CD14-positive monocyte (primary cell): ENCODE measurements at regions not wholly inside any gene's neighbourhood (a gene's known extent, or its start where the extent isn't known, plus 50 kb on each side); places are given as distances from the start of the nearest gene placed in this dataset.

Source experiments
- DNase-seq, 3 donors: peaks; one replicate each; pipeline ENCODE4 v3.0.0-alpha.2; 2011 to 2022
- H2AFZ ChIP-seq: 2 replicates; pipeline ENCODE4 v1.6.0; 2012; ENCODE audit warnings: mild to moderate bottlenecking, low read depth, low read length, inconsistent platforms; ENCODE audit not compliant: insufficient read depth, poor library complexity, severe bottlenecking
- H3K27ac ChIP-seq, 2 donors: 1 replicate in 1 of 2; 2 replicates in 1 of 2; pipeline ENCODE4 v1.5.1; 2012 to 2013; ENCODE audit warnings: low read length in 2 of 2, control low read depth in 1 of 2, inconsistent platforms in 1 of 2, low read depth in 1 of 2, mild to moderate bottlenecking in 1 of 2
- H3K27me3 ChIP-seq, 2 donors: one replicate each; pipeline versions ENCODE4 v1.6.0 to v1.6.1; 2011 to 2013; ENCODE audit warnings: low read length in 2 of 2; ENCODE audit not compliant: control insufficient read depth in 2 of 2, insufficient read depth in 2 of 2
- H3K36me3 ChIP-seq, 2 donors: replicated peaks in 1 of 2; 1 replicate in 1 of 2; 2 replicates in 1 of 2; pipeline versions ENCODE4 v1.5.1 to v1.6.1; 2012 to 2013; ENCODE audit warnings: low read length in 2 of 2, control low read depth in 1 of 2, inconsistent platforms in 1 of 2, mild to moderate bottlenecking in 1 of 2; ENCODE audit not compliant: insufficient read depth in 2 of 2, control insufficient read depth in 1 of 2
- H3K4me1 ChIP-seq, 2 donors: 1 replicate in 1 of 2; 2 replicates in 1 of 2; pipeline versions ENCODE4 v1.5.1 to v1.6.1; 2012 to 2013; ENCODE audit warnings: low read length in 2 of 2, control low read depth in 1 of 2, inconsistent platforms in 1 of 2, mild to moderate bottlenecking in 1 of 2, moderate library complexity in 1 of 2; ENCODE audit not compliant: insufficient read depth in 2 of 2, control insufficient read depth in 1 of 2
- H3K4me2 ChIP-seq: replicated peaks from 2 replicates; pipeline ENCODE3; 2012; ENCODE audit warnings: low read length, moderate library complexity, mild to moderate bottlenecking; ENCODE audit not compliant: poor library complexity, severe bottlenecking; ENCODE audit errors: extremely low read depth
- H3K4me3 ChIP-seq, 3 experiments: fragments of 200-600 bp in 1 of 3; sonication (generic) in 1 of 3; replicated peaks in 1 of 3; 1 replicate in 2 of 3; 2 replicates in 1 of 3; pipeline ENCODE4 v1.5.1; 2011 to 2013; ENCODE audit warnings: low read length in 3 of 3, mild to moderate bottlenecking in 3 of 3, control low read depth in 2 of 3, low read depth in 2 of 3, inconsistent platforms in 1 of 3, moderate library complexity in 1 of 3
- H3K79me2 ChIP-seq: 2 replicates; pipeline ENCODE4 v1.6.0; 2012; ENCODE audit warnings: mild to moderate bottlenecking, control low read depth, inconsistent platforms, low read length, moderate library complexity; ENCODE audit not compliant: insufficient read depth
- H3K9ac ChIP-seq: 2 replicates; pipeline ENCODE4 v1.6.0; 2017; ENCODE audit warnings: low read length, mild to moderate bottlenecking; ENCODE audit not compliant: insufficient read depth, poor library complexity, severe bottlenecking
- H3K9me3 ChIP-seq, 2 donors: replicated peaks in 1 of 2; 1 replicate in 1 of 2; 2 replicates in 1 of 2; pipeline versions ENCODE4 v1.5.1 to v1.6.1; 2012 to 2013; ENCODE audit warnings: low read length in 2 of 2, control low read depth in 1 of 2; ENCODE audit not compliant: control insufficient read depth in 1 of 2, insufficient read depth in 1 of 2
- H4K20me1 ChIP-seq: 2 replicates; pipeline ENCODE4 v1.6.0; 2012; ENCODE audit warnings: mild to moderate bottlenecking, low read length, control low read depth, moderate library complexity; ENCODE audit not compliant: insufficient read depth
- H3K27ac Mint-ChIP-seq, 7 donors: one replicate each; pipeline ENCODE4 v1.8.0; 2020; ENCODE audit warnings: mild to moderate bottlenecking in 7 of 7, mixed read lengths in 7 of 7, moderate library complexity in 6 of 7, inconsistent platforms in 2 of 7
- H3K27me3 Mint-ChIP-seq, 3 donors: one replicate each; pipeline ENCODE4 v1.8.0; 2021 to 2022; ENCODE audit warnings: low read depth in 3 of 3, mild to moderate bottlenecking in 3 of 3, mixed read lengths in 3 of 3, moderate library complexity in 3 of 3, inconsistent platforms in 1 of 3
- H3K36me3 Mint-ChIP-seq, 2 donors: one replicate each; pipeline ENCODE4 v1.8.0; 2020; ENCODE audit warnings: mixed read lengths in 2 of 2, inconsistent platforms in 1 of 2, mild to moderate bottlenecking in 1 of 2
- H3K4me1 Mint-ChIP-seq: one replicate; pipeline ENCODE4 v1.8.0; 2020; ENCODE audit warnings: mild to moderate bottlenecking, mixed read lengths
- H3K4me3 Mint-ChIP-seq, 2 donors: one replicate each; pipeline ENCODE4 v1.8.0; 2020; ENCODE audit warnings: mild to moderate bottlenecking in 2 of 2, mixed read lengths in 2 of 2, moderate library complexity in 1 of 2
- H3K9me3 Mint-ChIP-seq, 7 donors: one replicate each; pipeline ENCODE4 v1.8.0; 2020 to 2022; ENCODE audit warnings: mixed read lengths in 7 of 7, mild to moderate bottlenecking in 6 of 7, moderate library complexity in 6 of 7, inconsistent platforms in 2 of 7
- CTCF ChIP-seq: fragments of 200-600 bp; IDR thresholded peaks from one replicate; pipeline ENCODE4 v1.8.0; 2022; ENCODE audit warnings: antibody characterized with exemption, mild to moderate bottlenecking
- WGBS: methylation state at CpG from one replicate; pipeline ENCODE4 v1.1.5; 2013; ENCODE audit warnings: missing lambda C conversion rate; ENCODE audit not compliant: insufficient coverage; 5-methylcytosine and 5-hydroxymethylcytosine counted together
- intact Hi-C, 2 donors: fragments of 100-400 bp; cut with micrococcal nuclease; formaldehyde crosslinking; loops; one replicate each; pipeline versions ENCODE4 v1.15.0 to v1.15.1; 2023

GRCh38 chr17:73824321-73824720 is 180.1 kb upstream of the SDK2 start:
- Mint-ChIP-seq H3K27ac (no peak overlapping the region), H3K36me3 (no peaks in the 10 kb centered on the region), H3K4me3 (no peak overlapping the region), H3K4me1 (peaks cover 21% of the 10 kb centered on the region), H3K27me3 (peaks cover 9 to 22% (median 10%) of the 10 kb centered on the region in 3 donors), H3K9me3 (peaks cover 0 to 4% (median 0%) of the 10 kb centered on the region in 7 donors)
- no peak for TF ChIP-seq CTCF
- intact Hi-C loops, result no loop called here
- Histone ChIP-seq H3K4me2 (no peak overlapping the region), H3K4me1 (peaks cover 8 to 9% of the 10 kb centered on the region in 2 donors), H3K9me3 (peaks cover 0 to 6% of the 10 kb centered on the region in 2 donors), H3K27me3 (no peaks in the 10 kb centered on the region), H3K27ac (no peak overlapping the region), H2AFZ (no peak overlapping the region), H4K20me1 (no peaks in the 10 kb centered on the region), H3K36me3 (no peaks in the 10 kb centered on the region), H3K9ac (no peak overlapping the region), H3K79me2 (no peaks in the 10 kb centered on the region), H3K4me3 (no peak overlapping the region)
- WGBS, result 100% methylated on average over 2 of the region's 4 CpGs
- DNase-seq, result no peak

- no peak overlapping the region for H3K4me3 ChIP-seq
- H3K27ac Mint-ChIP-seq, result no peak overlapping the region
- no peak overlapping the region for H3K27ac ChIP-seq
- no peak for TF ChIP-seq CTCF
- H3K4me1 ChIP-seq, result peaks cover 8 to 9% of the 10 kb centered on the region in 2 donors
- no peak overlapping the region for H2AFZ ChIP-seq
- no peaks in the 10 kb centered on the region for H3K79me2 ChIP-seq
- no peaks in the 10 kb centered on the region for H3K36me3 ChIP-seq
- H4K20me1 ChIP-seq, result no peaks in the 10 kb centered on the region
- peaks cover 19% of the 10 kb centered on the region for H3K4me1 Mint-ChIP-seq
- no peaks in the 10 kb centered on the region for H3K9me3 ChIP-seq
- H3K4me2 ChIP-seq, result no peak overlapping the region
- H3K4me3 Mint-ChIP-seq, result no peak overlapping the region
- no peak overlapping the region for H3K9ac ChIP-seq
- peaks cover 2 to 15% (median 10%) of the 10 kb centered on the region in 3 donors for H3K27me3 Mint-ChIP-seq
- intact Hi-C loops, result no loop called here
- H3K36me3 Mint-ChIP-seq, result no peaks in the 10 kb centered on the region
- WGBS, result 96% methylated on average over 6 of the region's 9 CpGs
- H3K9me3 Mint-ChIP-seq, result peaks cover 0 to 2% (median 0%) of the 10 kb centered on the region in 7 donors
- DNase-seq, result no peak
- no peaks in the 10 kb centered on the region for H3K27me3 ChIP-seq
Measured at GRCh38 chr17:73826181-73826871, 182.1 kb upstream of the SDK2 start.
